ENCODE measurements at regions not wholly inside any gene's neighbourhood (a gene's known extent, or its start where the extent isn't known, plus 50 kb on each side); places are given as distances from the start of the nearest gene placed in this dataset.

DNA sequence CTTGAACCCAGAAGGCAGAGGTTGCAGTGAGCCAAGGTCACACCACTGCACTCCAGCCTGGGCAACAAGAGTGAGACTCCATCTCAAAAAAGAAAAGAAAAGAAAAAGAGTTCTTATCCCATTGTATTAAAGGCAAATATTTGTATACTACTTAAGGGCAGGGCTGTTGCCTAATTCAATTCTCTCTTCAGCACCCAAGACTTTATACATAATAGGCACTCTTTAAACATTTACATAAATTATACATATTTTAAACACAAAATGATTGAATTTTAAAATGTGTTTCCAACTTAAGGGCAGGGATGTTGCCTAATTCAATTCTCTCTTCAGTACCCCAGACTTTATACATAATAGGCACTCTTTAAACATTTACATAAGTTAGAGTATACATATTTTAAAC, 424.3 kb upstream of the ARID1B start:
- TF ChIP-seq POLR2A (IDR thresholded peaks at IDR 0.05): no peak
- TF ChIP-seq, protein P1, sequence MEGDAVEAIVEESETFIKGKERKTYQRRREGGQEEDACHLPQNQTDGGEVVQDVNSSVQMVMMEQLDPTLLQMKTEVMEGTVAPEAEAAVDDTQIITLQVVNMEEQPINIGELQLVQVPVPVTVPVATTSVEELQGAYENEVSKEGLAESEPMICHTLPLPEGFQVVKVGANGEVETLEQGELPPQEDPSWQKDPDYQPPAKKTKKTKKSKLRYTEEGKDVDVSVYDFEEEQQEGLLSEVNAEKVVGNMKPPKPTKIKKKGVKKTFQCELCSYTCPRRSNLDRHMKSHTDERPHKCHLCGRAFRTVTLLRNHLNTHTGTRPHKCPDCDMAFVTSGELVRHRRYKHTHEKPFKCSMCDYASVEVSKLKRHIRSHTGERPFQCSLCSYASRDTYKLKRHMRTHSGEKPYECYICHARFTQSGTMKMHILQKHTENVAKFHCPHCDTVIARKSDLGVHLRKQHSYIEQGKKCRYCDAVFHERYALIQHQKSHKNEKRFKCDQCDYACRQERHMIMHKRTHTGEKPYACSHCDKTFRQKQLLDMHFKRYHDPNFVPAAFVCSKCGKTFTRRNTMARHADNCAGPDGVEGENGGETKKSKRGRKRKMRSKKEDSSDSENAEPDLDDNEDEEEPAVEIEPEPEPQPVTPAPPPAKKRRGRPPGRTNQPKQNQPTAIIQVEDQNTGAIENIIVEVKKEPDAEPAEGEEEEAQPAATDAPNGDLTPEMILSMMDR (IDR thresholded peaks at IDR 0.05): no peak
